ENCODE measurements at regions not wholly inside any gene's neighbourhood (a gene's known extent, or its start where the extent isn't known, plus 50 kb on each side); places are given as distances from the start of the nearest gene placed in this dataset.

- no peak for TF ChIP-seq ATF2 (IDR thresholded peaks at IDR 0.05; ENCODE audit: low read length)
Observed at GRCh38 chr5:14935341-14935740, 63.8 kb upstream of the ANKH start (continued).

All from H1 (cell line).